ENCODE measurements at regions not wholly inside any gene's neighbourhood (a gene's known extent, or its start where the extent isn't known, plus 50 kb on each side); places are given as distances from the start of the nearest gene placed in this dataset.

- TF ChIP-seq, protein P1, sequence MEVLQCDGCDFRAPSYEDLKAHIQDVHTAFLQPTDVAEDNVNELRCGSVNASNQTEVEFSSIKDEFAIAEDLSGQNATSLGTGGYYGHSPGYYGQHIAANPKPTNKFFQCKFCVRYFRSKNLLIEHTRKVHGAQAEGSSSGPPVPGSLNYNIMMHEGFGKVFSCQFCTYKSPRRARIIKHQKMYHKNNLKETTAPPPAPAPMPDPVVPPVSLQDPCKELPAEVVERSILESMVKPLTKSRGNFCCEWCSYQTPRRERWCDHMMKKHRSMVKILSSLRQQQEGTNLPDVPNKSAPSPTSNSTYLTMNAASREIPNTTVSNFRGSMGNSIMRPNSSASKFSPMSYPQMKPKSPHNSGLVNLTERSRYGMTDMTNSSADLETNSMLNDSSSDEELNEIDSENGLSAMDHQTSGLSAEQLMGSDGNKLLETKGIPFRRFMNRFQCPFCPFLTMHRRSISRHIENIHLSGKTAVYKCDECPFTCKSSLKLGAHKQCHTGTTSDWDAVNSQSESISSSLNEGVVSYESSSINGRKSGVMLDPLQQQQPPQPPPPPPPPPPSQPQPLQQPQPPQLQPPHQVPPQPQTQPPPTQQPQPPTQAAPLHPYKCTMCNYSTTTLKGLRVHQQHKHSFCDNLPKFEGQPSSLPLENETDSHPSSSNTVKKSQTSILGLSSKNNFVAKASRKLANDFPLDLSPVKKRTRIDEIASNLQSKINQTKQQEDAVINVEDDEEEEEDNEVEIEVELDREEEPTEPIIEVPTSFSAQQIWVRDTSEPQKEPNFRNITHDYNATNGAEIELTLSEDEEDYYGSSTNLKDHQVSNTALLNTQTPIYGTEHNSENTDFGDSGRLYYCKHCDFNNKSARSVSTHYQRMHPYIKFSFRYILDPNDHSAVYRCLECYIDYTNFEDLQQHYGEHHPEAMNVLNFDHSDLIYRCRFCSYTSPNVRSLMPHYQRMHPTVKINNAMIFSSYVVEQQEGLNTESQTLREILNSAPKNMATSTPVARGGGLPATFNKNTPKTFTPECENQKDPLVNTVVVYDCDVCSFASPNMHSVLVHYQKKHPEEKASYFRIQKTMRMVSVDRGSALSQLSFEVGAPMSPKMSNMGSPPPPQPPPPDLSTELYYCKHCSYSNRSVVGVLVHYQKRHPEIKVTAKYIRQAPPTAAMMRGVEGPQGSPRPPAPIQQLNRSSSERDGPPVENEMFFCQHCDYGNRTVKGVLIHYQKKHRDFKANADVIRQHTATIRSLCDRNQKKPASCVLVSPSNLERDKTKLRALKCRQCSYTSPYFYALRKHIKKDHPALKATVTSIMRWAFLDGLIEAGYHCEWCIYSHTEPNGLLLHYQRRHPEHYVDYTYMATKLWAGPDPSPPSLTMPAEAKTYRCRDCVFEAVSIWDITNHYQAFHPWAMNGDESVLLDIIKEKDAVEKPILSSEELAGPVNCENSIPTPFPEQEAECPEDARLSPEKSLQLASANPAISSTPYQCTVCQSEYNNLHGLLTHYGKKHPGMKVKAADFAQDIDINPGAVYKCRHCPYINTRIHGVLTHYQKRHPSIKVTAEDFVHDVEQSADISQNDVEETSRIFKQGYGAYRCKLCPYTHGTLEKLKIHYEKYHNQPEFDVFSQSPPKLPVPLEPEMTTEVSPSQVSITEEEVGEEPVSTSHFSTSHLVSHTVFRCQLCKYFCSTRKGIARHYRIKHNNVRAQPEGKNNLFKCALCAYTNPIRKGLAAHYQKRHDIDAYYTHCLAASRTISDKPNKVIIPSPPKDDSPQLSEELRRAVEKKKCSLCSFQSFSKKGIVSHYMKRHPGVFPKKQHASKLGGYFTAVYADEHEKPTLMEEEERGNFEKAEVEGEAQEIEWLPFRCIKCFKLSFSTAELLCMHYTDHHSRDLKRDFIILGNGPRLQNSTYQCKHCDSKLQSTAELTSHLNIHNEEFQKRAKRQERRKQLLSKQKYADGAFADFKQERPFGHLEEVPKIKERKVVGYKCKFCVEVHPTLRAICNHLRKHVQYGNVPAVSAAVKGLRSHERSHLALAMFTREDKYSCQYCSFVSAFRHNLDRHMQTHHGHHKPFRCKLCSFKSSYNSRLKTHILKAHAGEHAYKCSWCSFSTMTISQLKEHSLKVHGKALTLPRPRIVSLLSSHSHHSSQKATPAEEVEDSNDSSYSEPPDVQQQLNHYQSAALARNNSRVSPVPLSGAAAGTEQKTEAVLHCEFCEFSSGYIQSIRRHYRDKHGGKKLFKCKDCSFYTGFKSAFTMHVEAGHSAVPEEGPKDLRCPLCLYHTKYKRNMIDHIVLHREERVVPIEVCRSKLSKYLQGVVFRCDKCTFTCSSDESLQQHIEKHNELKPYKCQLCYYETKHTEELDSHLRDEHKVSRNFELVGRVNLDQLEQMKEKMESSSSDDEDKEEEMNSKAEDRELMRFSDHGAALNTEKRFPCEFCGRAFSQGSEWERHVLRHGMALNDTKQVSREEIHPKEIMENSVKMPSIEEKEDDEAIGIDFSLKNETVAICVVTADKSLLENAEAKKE (CRISPR knock-in tag; IDR thresholded peaks at IDR 0.05) = no peak
- TF ChIP-seq CREB1 (CRISPR knock-in tag; IDR thresholded peaks at IDR 0.05; ENCODE audit: low read depth) (no peak), JUNB (IDR thresholded peaks at IDR 0.05; ENCODE audit: unreplicated experiment) (no peak), STAT1 (IDR thresholded peaks at IDR 0.05; ENCODE audit: unreplicated experiment) (no peak), EZH2 (IDR thresholded peaks at IDR 0.05; ENCODE audit: low read depth, unreplicated experiment) (no peak), ETS1 (IDR thresholded peaks at IDR 0.05) (no peak), ZNF331 (CRISPR knock-in tag; IDR thresholded peaks at IDR 0.05; ENCODE audit: low read depth) (no peak), POLR2AphosphoS5 (IDR thresholded peaks at IDR 0.05; ENCODE audit: low read depth) (no peak), NANOG (IDR thresholded peaks at IDR 0.05; ENCODE audit: borderline replicate concordance) (no peak)
Measured at GRCh38 chr10:6847561-6847960, 267.5 kb upstream of the PRKCQ start (continued).
